Aorta (tissue), 5 donors: ENCODE measurements at regions not wholly inside any gene's neighbourhood (a gene's known extent, or its start where the extent isn't known, plus 50 kb on each side); places are given as distances from the start of the nearest gene placed in this dataset.
"Not testable (repeated sequence)": the region's sequence is repeated elsewhere in the genome, so short reads cannot be mapped to it uniquely, and the experiment has no call there.

Experiments used
- ATAC-seq: fragments of 200-7000 bp; cut with Tn5 transposase; one replicate; pipeline ENCODE4 v1.9.1; 2022; ENCODE audit warnings: moderate library complexity; ENCODE audit not compliant: low FRiP score
- DNase-seq, 2 donors: peaks; one replicate each; pipeline ENCODE4 v3.0.0-alpha.2; 2020
- H3K27ac ChIP-seq, 2 donors: one replicate each; pipeline ENCODE4 v1.5.1; 2013; ENCODE audit warnings: low read length in 2 of 2, mild to moderate bottlenecking in 2 of 2, moderate library complexity in 2 of 2, control low read depth in 1 of 2, inconsistent platforms in 1 of 2, low read depth in 1 of 2
- H3K27me3 ChIP-seq, 2 donors: one replicate each; pipeline ENCODE4 v1.6.1; 2013; ENCODE audit warnings: control low read depth in 1 of 2, low read length in 1 of 2, mild to moderate bottlenecking in 1 of 2, moderate library complexity in 1 of 2; ENCODE audit not compliant: insufficient read depth in 2 of 2, control insufficient read depth in 1 of 2
- H3K36me3 ChIP-seq, 2 donors: one replicate each; pipeline ENCODE4 v1.6.1; 2013; ENCODE audit warnings: control low read depth in 1 of 2, low read length in 1 of 2, mild to moderate bottlenecking in 1 of 2; ENCODE audit not compliant: insufficient read depth in 2 of 2, control insufficient read depth in 1 of 2
- H3K4me1 ChIP-seq, 2 donors: one replicate each; pipeline ENCODE4 v1.6.1; 2013; ENCODE audit warnings: low read length in 2 of 2, control low read depth in 1 of 2, mild to moderate bottlenecking in 1 of 2, moderate library complexity in 1 of 2; ENCODE audit not compliant: insufficient read depth in 2 of 2, control insufficient read depth in 1 of 2
- H3K4me3 ChIP-seq, 2 donors: one replicate each; pipeline ENCODE4 v1.5.1; 2013; ENCODE audit warnings: low read length in 2 of 2, control low read depth in 1 of 2, mild to moderate bottlenecking in 1 of 2
- H3K9me3 ChIP-seq: one replicate; pipeline ENCODE4 v1.6.1; 2013; ENCODE audit warnings: mild to moderate bottlenecking, low read length; ENCODE audit not compliant: control insufficient read depth
- WGBS, 2 donors: extraction: QIAGEN DNeasy Blood & Tissue Kit; methylation state at CpG; one replicate each; pipeline ENCODE4 v1.1.7; 2013; 5-methylcytosine and 5-hydroxymethylcytosine counted together
- intact Hi-C, 2 donors: fragments of 100-400 bp; cut with DNase I; formaldehyde crosslinking; loops; one replicate each; pipeline versions ENCODE4 v1.14.2 to v1.15.0; 2022
- donor health status: healthy with polysubstance abuse.
- donor health status: Bipolar disorder and iron deficiency.
- donor health status: DM: no; HTN: no; CAD: no.
- donor health status: DM: no; HTN: no; CAD: no.
- donor health status: DM: yes; HTN: yes; CAD: no.

- no peak overlapping the region for H3K4me3 ChIP-seq
- DNase-seq (no peak), ATAC-seq (no peak)
- H3K4me1 ChIP-seq, result no peaks in the 10 kb centered on the region
- H3K27ac ChIP-seq, result no peak overlapping the region
- H3K27me3 ChIP-seq, result no peaks in the 10 kb centered on the region
- no peaks in the 10 kb centered on the region for H3K36me3 ChIP-seq
- H3K9me3 ChIP-seq, result peaks cover 2% of the 10 kb centered on the region
- WGBS, 2 donors, result 61 to 65% methylated on average over 4 of the region's 4 CpGs
- intact Hi-C loops, result no loop called here
Measured at GRCh38 chr7:45324683-45325237, 167.2 kb downstream of the RAMP3 start.

GRCh38 chr7:45325378-45325777, 167.8 kb downstream of the RAMP3 start:
- no peak for DNase-seq
- no peak for ATAC-seq

GRCh38 chr7:45328403-45328981, 170.9 kb downstream of the RAMP3 start:
- intact Hi-C loops, result no loop called here
- DNase-seq, result no peak

More at GRCh38 chr7:45325378-45325777, 167.8 kb downstream of the RAMP3 start:
- H3K36me3 ChIP-seq, result no peaks in the 10 kb centered on the region
- no peaks in the 10 kb centered on the region for H3K27me3 ChIP-seq
- H3K4me1 ChIP-seq, result no peaks in the 10 kb centered on the region
- WGBS, 2 donors, result 83 to 89% methylated on average over 3 of the region's 3 CpGs
- peaks cover 2% of the 10 kb centered on the region for H3K9me3 ChIP-seq
- intact Hi-C loops, result no loop called here
- H3K4me3 ChIP-seq, result no peak overlapping the region
- no peak overlapping the region for H3K27ac ChIP-seq

GRCh38 chr7:45331563-45331962, 174.0 kb downstream of the RAMP3 start:
- no peak for DNase-seq
- ATAC-seq, result no peak
- intact Hi-C loops, result no loop called here
- no peaks in the 10 kb centered on the region for H3K4me1 ChIP-seq
- no peak overlapping the region for H3K4me3 ChIP-seq
- no peaks in the 10 kb centered on the region for H3K9me3 ChIP-seq
- no peaks in the 10 kb centered on the region for H3K27me3 ChIP-seq
- H3K36me3 ChIP-seq, result no peaks in the 10 kb centered on the region
- WGBS, 2 donors, result 95 to 98% methylated on average over 1 of the region's 1 CpG
- H3K27ac ChIP-seq, result no peak overlapping the region

More at GRCh38 chr7:45328403-45328981, 170.9 kb downstream of the RAMP3 start:
- Histone ChIP-seq H3K27ac (no peak overlapping the region), H3K9me3 (peaks cover 2% of the 10 kb centered on the region), H3K36me3 (no peaks in the 10 kb centered on the region), H3K4me3 (no peak overlapping the region), H3K27me3 (no peaks in the 10 kb centered on the region), H3K4me1 (no peaks in the 10 kb centered on the region)
- ATAC-seq, result no peak
- 11 to 13% methylated on average over 5 of the region's 5 CpGs for WGBS, 2 donors

- intact Hi-C loops, ATAC-seq, H3K27me3 ChIP-seq, DNase-seq, H3K27ac ChIP-seq, H3K36me3 ChIP-seq, H3K4me3 ChIP-seq, H3K4me1 ChIP-seq, H3K9me3 ChIP-seq: not testable (repeated sequence)
- WGBS, 2 donors, result 84 to 89% methylated on average over 2 of the region's 2 CpGs
Measured at GRCh38 chr7:45335024-45335423, 177.4 kb downstream of the RAMP3 start.

- WGBS, 2 donors, result 59 to 61% methylated on average over 5 of the region's 5 CpGs
- H3K27me3 ChIP-seq, result peaks cover 0 to 3% of the 10 kb centered on the region in 2 donors
- H3K9me3 ChIP-seq, result peaks cover 4% of the 10 kb centered on the region
- DNase-seq, result no peak
- no peak overlapping the region for H3K4me3 ChIP-seq
- no peaks in the 10 kb centered on the region for H3K4me1 ChIP-seq
- no peak for ATAC-seq
- intact Hi-C loops, result no loop called here
- H3K36me3 ChIP-seq, result no peaks in the 10 kb centered on the region
- no peak overlapping the region for H3K27ac ChIP-seq
Measured at GRCh38 chr7:45342236-45342635, 184.6 kb downstream of the RAMP3 start.

- WGBS, 2 donors, result 57 to 60% methylated on average over 6 of the region's 6 CpGs
- H3K36me3 ChIP-seq, result no peaks in the 10 kb centered on the region
- no peak for ATAC-seq
Measured at GRCh38 chr7:45343746-45344145, 186.2 kb downstream of the RAMP3 start.

GRCh38 chr7:45347804-45348203, 190.2 kb downstream of the RAMP3 start:
- intact Hi-C loops, result no loop called here
- Histone ChIP-seq H3K4me1 (no peaks in the 10 kb centered on the region), H3K27me3 (peaks cover 0 to 3% of the 10 kb centered on the region in 2 donors), H3K27ac (no peak overlapping the region), H3K36me3 (no peaks in the 10 kb centered on the region), H3K4me3 (no peak overlapping the region), H3K9me3 (peaks cover 3% of the 10 kb centered on the region)
- no peak for ATAC-seq
- no peak for DNase-seq
- 66 to 73% methylated on average over 2 of the region's 2 CpGs for whole genome bisulfite sequencing, 2 donors

More at GRCh38 chr7:45343746-45344145, 186.2 kb downstream of the RAMP3 start:
- H3K4me1 ChIP-seq, result no peaks in the 10 kb centered on the region
- H3K9me3 ChIP-seq, result peaks cover 4% of the 10 kb centered on the region
- intact Hi-C loops, result no loop called here
- no peak overlapping the region for H3K27ac ChIP-seq
- H3K4me3 ChIP-seq, result no peak overlapping the region
- H3K27me3 ChIP-seq, result peaks cover 0 to 3% of the 10 kb centered on the region in 2 donors
- DNase-seq, result no peak

GRCh38 chr7:45349090-45349489, 191.5 kb downstream of the RAMP3 start:
- H3K4me1 ChIP-seq, result no peaks in the 10 kb centered on the region
- H3K27me3 ChIP-seq, result peaks cover 0 to 3% of the 10 kb centered on the region in 2 donors
- DNase-seq (no peak), ATAC-seq (no peak)
- intact Hi-C loops, result no loop called here
- H3K27ac ChIP-seq, result no peak overlapping the region
- no peaks in the 10 kb centered on the region for H3K36me3 ChIP-seq
- 91% methylated on average over 4 of the region's 4 CpGs for WGBS, 2 donors
- no peak overlapping the region for H3K4me3 ChIP-seq
- peaks cover 3% of the 10 kb centered on the region for H3K9me3 ChIP-seq
